ENCODE measurements at regions not wholly inside any gene's neighbourhood (a gene's known extent, or its start where the extent isn't known, plus 50 kb on each side); places are given as distances from the start of the nearest gene placed in this dataset.

- TF ChIP-seq CTCF (IDR thresholded peaks at IDR 0.05 in 8 of 11, conservative IDR thresholded peaks at IDR 0.05 in 3 of 11) (no peak), POLR2A (IDR thresholded peaks at IDR 0.05) (no peak)
These were observed 79.9 kb upstream of the ABCC4 start for GRCh38 chr13:95381212-95381527.

Data from spleen (tissue), 7 donors.